GM19043 (cell line): ENCODE measurements at regions not wholly inside any gene's neighbourhood (a gene's known extent, or its start where the extent isn't known, plus 50 kb on each side); places are given as distances from the start of the nearest gene placed in this dataset.

Source experiments
- ATAC-seq: cut with Tn5 transposase; IDR thresholded peaks from one replicate; pipeline ENCODE4 v1.9.1; 2021; ENCODE audit warnings: low read depth; ENCODE audit not compliant: unreplicated experiment

DNA sequence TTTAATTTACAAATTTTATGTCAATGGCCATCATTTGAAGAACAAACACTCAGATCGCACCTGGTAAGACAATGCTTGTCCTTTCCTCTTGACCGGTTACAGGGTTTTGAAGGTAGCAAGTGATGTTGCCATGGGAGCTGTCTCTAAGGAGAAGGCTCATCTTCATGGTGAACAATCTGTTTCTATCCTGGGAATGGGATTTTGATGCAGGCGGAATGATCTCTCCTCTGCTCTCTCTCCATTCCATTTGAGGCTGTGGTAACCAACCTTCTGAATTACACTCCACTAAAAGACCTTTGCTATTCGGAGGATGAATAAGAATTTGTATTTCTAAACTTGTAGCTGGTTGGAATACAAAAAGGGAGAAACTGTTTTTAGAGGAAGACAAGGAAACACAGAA lies 57.9 kb upstream of the SLC5A9 start:
- no peak for ATAC-seq

- ATAC-seq: no peak
These were observed 61.9 kb upstream of the SLC5A9 start for GRCh38 chr1:48160486-48161132.

GRCh38 chr1:48139275-48139674 lies 83.2 kb upstream of the SLC5A9 start:
- no peak for ATAC-seq

DNA sequence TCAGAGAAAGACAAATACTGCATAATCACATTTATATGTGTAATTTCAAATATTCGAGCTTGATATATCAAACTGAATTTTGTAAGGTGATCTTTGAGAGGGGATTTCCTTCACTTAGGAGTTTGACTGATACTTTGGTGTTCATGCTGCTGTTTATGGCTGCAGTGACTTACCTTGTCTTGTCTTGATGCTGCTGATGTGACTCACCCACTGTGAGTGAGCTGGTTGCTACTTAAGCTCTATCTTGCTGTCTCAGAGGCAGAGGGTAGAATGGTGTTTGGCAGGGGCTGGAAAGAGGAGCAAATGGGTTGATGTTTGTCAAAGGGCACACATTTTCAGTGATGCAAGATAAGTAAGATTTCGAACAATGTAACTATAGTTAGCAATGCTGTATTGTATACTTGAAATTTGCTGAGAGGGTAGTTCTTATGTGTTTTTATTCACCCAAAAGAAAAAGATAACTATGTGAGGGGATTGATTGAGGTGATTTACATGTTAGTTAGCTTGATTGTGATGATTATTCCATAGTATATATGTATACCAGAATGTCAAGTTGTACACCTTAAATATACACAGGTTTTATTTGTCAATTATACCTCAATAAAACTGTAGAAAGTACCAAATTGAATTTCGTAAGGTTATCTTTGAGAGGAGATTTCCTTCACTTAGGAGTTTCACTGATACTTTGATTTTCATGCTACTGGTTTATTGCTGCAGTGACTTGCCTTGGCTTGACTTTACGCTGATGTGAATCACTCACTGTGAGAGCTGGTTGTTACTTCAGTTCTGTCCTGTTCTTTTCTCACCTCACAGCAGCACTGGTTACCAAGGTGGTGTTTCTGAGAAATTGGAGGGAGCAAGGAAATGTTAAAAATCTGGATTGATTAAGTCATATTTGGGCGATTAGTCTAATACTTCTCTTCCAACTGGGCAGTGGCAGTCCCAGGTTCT lies 94.5 kb upstream of the SLC5A9 start:
- no peak for ATAC-seq

GRCh38 chr1:48123647-48124046 lies 98.9 kb upstream of the SLC5A9 start:
- ATAC-seq: no peak

DNA sequence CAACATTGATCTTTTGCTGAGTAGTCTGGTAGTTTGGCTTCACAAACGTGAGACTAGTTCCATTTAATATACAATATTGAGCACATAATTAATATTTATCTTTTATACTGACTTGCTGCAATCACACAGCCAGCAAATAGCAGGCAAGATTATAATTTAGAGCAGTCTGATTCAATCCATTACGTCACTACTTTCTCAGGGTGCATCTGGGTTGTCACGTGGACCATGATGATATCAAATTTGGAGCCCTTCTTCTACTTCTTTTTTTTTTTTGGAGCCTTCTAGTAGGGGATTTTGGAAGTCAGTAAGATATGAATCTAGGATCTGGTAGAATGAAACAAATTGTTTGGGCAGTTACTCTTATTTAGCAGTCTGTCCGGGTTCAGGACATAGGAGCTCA lies 100.6 kb upstream of the SLC5A9 start:
- no peak for ATAC-seq

GRCh38 chr1:48120621-48121020 lies 101.9 kb upstream of the SLC5A9 start:
- no peak for ATAC-seq

DNA sequence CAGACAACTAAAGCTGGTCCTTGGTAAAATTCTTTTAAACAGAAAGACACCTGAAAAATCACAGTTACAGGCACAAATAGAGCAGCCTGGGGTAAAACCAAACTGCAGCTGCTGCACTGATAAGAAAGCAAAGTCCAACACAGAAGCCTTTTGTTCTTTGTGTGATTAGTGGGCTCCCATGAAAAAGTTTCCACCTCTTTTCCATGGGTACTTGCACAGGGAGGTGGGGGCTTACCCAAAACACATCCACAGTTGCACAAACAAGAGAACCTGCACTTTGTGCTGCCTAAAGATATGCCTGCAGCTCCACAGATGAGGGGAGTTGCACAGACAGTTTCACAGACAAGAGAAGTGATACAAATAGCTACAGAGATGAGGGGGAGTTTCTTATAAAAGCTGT lies 106.7 kb upstream of the SLC5A9 start:
- no peak for ATAC-seq

- no peak for ATAC-seq
These were observed 107.7 kb upstream of the SLC5A9 start for GRCh38 chr1:48114596-48115382.

GRCh38 chr1:48109390-48110013 lies 112.3 kb upstream of the TRABD2B start:
- ATAC-seq: no peak

GRCh38 chr1:48107516-48107915 lies 110.3 kb upstream of the TRABD2B start:
- no peak for ATAC-seq

- ATAC-seq: no peak
These were observed 108.9 kb upstream of the TRABD2B start for GRCh38 chr1:48106049-48106448.

- ATAC-seq: no peak
These were observed 108.0 kb upstream of the TRABD2B start for GRCh38 chr1:48105165-48105564.

DNA sequence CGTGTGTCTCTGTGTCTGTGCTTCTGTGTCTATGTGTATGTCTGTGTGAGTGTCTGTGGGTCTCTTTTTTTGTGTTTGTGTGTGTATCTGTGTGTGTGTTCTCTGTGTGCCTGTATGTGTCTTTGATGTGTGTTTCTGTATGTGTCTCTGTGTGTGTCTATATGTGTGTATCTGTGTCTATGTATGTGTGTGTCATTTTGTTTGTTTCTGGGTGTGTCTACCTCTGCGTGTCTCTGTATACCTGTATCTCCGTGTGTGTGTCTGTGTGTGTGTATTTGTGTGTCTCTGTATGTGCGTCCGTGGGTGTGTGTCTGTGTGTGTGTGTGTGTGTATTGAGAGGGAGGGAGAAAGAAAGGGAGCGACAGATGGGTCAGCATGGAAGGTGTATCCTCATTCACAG lies 106.3 kb upstream of the TRABD2B start:
- no peak for ATAC-seq

- no peak for ATAC-seq
These were observed 105.6 kb upstream of the TRABD2B start for GRCh38 chr1:48102766-48103165.

DNA sequence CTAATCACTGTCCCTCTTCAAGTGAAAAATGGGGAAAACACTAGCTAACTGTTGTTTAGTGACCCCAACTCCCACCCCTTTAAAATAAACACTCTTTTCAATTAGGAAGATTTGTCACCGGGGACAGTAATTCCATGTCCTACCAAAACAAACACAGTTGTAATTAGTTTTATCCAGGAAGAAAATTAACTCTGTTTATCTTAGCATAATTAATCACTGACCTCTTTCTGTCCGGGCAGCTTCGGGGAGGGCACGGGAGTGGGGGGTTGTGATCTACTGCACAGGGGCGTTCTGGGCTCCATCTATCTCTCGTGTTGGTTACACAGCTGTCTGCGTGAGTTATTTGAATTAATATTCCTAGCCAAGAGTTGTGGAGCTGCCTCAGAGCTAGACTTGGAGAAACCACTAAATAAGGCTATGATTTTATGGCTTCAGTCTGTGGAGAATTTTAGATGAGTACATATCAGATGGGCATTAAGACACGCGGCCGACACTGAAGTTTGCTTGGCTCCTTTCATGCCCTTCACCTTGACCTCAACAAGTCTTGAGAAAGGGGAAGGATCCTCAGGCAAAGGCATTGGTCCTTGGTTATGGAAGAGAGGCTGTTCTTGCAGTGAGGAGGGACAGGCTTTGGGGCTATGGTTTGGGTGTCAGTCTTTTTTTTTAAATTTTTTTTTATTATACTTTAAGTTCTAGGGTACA lies 102.0 kb upstream of the TRABD2B start:
- no peak for ATAC-seq

DNA sequence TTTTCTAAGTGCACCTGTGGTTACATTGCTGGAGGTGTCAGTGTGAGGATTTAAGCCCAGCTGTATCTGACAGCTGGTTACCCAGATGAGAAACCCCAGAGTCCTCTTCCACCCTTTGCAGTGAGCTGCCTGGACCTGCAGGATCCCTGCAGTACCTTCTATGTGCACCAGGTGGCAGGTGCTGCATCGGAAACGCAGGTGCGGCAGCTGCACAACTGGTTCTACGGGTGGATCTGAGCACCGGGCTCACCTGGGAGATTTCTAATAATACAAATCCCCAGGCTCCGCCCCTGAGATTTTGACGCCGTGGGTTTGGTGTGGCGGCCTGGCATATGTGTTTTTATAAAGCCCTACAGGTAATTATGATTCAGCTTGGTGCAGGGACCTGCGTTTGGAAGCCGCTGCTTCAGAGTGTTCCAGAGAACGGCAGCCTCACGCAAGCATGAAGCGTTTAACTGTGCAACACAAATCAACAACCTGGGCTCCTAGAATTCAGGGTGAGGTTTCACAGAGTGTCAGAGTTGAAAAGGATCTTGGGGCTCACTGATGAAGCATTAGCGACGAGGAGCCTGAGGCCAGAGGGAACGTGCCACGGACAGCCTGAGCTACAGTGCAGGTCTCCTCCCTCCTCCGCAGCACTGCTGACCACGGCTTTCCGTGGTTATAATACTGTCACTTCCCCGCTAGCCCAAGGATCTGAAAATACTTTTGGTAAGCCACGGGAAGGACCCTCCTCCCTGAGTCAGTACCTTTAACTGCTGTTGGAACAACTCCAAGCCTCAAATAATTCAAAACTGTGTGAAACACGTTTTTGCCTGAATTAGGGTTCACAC lies 96.7 kb upstream of the TRABD2B start:
- ATAC-seq: peak; percentile 96

DNA sequence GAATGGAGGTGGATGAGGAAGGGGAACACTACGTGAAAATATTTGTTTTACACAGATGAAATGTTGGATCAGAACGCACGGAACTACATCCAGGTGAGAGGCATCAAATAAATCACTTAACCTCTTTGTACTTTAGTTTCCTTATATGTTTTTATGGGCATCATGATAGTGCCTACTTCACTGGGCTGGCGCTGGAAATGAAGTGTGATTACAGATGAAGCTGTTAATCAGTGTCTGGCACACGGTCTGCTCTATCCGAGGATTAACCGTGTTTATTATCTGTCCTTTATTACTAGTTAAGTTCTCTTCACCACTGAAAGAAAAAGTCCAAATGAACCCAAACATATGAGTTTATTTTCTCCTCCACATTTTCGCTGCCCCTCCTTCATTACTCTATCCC lies 96.0 kb upstream of the TRABD2B start:
- ATAC-seq: no peak

DNA sequence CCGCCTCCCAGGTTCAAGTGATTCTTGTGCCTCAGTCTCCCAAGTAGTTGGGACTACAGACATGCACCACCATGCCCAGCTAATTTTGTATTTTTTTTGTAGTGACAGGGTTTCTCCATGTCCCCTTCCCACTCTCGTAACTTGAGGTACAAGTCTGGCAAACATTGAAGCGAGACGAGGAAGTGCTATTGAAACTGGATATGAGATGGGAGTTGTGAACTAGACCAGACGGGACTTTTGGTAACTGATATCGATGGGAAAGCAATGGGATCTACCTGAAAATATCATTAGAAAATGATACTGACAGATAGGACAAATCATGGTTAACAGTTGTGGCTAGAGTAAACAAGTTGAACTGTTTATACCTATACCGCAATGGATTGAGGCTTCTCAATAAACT lies 95.2 kb upstream of the TRABD2B start:
- ATAC-seq: no peak
